HepG2 (cell line): ENCODE measurements at regions not wholly inside any gene's neighbourhood (a gene's known extent, or its start where the extent isn't known, plus 50 kb on each side); places are given as distances from the start of the nearest gene placed in this dataset.

Experiments
- CCAR2 ChIP-seq: fragments of 200-400 bp; formaldehyde crosslinking; optimal IDR thresholded peaks from 2 replicates; pipeline ENCODE3; 2018; ENCODE audit warnings: low read depth, mild to moderate bottlenecking, low read length, moderate library complexity
- HIC2 ChIP-seq: sonication (generic); formaldehyde crosslinking; IDR thresholded peaks from 2 replicates; pipeline ENCODE4 v1.9.0; 2022; ENCODE audit warnings: low read depth, missing genetic modification reagents
- MATR3 ChIP-seq: sonication (generic); formaldehyde crosslinking; IDR thresholded peaks from 2 replicates; pipeline ENCODE4 v1.4.0; 2020; ENCODE audit warnings: missing genetic modification reagents
- POLR2G ChIP-seq: fragments of 200-400 bp; formaldehyde crosslinking; IDR thresholded peaks from 2 replicates; pipeline ENCODE4 v1.6.1; 2018; ENCODE audit warnings: mild to moderate bottlenecking, low read depth, low read length, moderate library complexity
- PRDM15 ChIP-seq: sonication (generic); formaldehyde crosslinking; IDR thresholded peaks from 2 replicates; pipeline ENCODE4 v1.4.0; 2020; ENCODE audit warnings: missing genetic modification reagents
- ZNF350 ChIP-seq: sonication (generic); formaldehyde crosslinking; IDR thresholded peaks from 2 replicates; pipeline ENCODE4 v1.4.0; 2020; ENCODE audit warnings: mild to moderate bottlenecking, low read depth, missing genetic modification reagents, borderline replicate concordance
- ZNF552 ChIP-seq: sonication (generic); formaldehyde crosslinking; IDR thresholded peaks from 2 replicates; pipeline ENCODE4 v1.9.0; 2022; ENCODE audit warnings: missing genetic modification reagents, mild to moderate bottlenecking, borderline replicate concordance
- ZNF557 ChIP-seq: sonication (generic); formaldehyde crosslinking; IDR thresholded peaks from 2 replicates; pipeline ENCODE4 v1.4.0; 2020; ENCODE audit warnings: missing genetic modification reagents

- TF ChIP-seq PRDM15 (CRISPR knock-in tag) (no peak), POLR2G (no peak), ZNF557 (CRISPR knock-in tag) (no peak), MATR3 (CRISPR knock-in tag) (no peak), CCAR2 (no peak), HIC2 (CRISPR knock-in tag) (no peak), ZNF350 (no peak), ZNF552 (CRISPR knock-in tag) (no peak)
Measured at GRCh38 chr2:41774011-41774605, 273.7 kb upstream of the PKDCC start (continued).
